Activated T-helper 9 cell treated with anti-CD3 and anti-CD28 coated beads, Interleukin-2, amount 50 U/mL, for 16 hours (primary cell): ENCODE measurements at regions not wholly inside any gene's neighbourhood (a gene's known extent, or its start where the extent isn't known, plus 50 kb on each side); places are given as distances from the start of the nearest gene placed in this dataset.
"Not testable (repeated sequence)": the region's sequence is repeated elsewhere in the genome, so short reads cannot be mapped to it uniquely, and the experiment has no call there.

ENCODE experiments used
- DNase-seq: peaks from one replicate; pipeline ENCODE4 v3.0.0-alpha.2; 2020; ENCODE audit warnings: low read depth

- DNase-seq, result no peak
Observed at GRCh38 chr16:29310852-29311314, 95.6 kb downstream of the NPIPB11 start.

DNA sequence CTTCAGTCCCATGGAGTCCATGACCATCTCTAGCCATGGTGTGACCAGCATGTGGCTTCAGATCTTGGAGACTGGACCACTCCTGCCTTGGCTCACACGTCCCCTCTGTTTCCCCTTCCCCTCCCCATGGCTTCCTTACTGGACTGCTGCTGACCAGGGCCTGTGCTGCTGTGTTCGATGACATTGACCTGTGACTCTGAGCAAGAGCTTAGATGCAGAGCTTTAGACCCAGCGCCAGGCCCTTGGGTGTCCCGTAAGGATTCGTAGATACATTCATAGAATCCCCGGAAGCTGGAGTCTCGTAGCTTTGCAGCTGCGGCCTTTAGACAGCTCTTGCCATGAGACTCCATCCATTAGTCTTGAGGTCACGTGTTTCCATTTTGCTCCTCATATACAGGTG is 96.3 kb downstream of the NPIPB11 start:
- not testable (repeated sequence) for DNase-seq

GRCh38 chr16:29309601-29310000 is 96.9 kb downstream of the NPIPB11 start:
- DNase-seq, result not testable (repeated sequence)

DNA sequence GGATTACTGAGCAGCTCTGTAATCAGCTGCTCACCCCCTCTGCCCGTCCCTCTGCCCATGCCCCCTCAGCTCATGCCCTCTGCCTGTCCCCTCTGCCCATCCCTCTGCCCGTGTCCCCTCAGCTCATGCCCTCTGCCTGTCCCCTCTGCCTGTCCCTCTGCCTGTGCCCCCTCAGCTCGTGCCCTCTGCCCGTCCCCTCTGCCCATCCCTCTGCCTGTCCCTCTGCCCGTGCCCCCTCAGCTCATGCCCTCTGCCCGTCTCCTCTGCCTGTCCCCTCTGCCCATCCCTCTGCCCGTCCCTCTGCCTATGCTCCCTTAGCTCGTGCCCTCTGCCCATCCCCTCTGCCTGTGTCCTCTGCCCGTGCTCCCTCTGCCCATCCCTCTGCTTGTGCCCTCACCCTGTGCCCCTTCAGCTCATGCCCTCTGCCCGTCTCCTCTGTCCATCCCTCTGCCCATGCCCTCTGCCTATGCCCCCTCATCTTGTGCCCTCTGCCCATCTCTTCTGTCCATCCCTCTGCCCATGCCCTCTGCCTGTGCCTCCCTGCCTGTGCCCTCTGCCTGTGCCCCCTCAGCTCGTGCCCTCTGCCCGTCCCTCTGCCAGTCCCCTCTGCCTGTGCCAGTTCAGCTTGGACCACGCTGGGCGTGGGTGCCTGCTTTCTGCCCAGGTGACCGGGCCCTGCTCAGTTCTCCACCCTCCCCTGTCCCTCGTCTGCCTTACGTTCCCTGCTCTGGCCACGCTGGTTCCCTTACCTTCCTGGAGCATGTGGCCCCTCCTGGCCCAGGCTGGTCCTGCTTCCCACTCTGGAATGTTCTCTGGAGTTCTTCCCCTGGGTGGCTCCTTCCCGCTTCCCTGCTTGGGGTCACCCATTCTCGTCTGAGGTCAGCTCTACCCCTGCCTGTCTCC is 97.6 kb downstream of the NPIPB11 start:
- no peak for DNase-seq

DNA sequence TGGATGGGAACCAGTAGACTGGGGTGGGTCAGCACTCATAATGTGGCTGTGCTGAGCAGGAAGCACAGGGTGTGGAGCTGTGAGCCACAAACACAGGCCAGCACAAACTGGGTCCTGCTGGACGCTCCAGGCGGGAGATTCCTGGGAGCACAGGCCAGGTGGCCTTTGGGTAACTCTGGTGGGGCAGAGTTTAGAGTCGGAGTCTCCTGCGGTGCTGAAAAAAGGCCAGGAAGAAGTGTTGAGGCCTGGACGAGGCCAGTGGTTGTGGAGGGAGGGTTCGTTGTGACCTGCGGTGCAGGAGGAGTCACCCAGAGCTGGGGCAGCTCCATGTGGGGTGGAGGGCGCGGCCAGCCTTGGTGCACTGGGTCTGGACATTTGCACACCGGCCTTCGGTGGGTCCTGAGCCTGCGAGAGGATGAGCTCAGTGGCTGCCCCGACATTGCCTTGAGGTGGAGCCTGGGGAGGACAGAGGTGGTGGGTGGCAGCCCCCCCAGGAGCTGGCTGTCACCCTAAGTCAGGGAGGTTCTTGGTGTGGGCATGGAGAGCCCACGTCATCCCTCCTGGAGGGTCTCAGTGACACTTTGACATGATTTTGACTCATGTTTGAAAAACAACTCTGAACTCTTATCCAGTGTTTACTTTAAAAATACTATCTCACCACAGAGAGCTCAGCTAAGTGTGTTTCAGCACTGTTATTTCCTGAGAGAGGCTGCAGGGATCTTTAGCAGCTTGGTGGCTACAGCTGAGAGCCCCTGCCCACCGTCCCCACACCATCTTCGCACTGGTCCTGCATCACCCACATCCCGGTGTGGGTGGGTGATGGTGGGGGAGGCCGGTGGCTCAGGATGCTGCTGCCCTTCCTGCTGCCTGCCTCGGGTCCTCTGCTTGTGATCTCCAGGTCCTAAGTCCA is 98.7 kb downstream of the NPIPB11 start:
- no peak for DNase-seq

DNA sequence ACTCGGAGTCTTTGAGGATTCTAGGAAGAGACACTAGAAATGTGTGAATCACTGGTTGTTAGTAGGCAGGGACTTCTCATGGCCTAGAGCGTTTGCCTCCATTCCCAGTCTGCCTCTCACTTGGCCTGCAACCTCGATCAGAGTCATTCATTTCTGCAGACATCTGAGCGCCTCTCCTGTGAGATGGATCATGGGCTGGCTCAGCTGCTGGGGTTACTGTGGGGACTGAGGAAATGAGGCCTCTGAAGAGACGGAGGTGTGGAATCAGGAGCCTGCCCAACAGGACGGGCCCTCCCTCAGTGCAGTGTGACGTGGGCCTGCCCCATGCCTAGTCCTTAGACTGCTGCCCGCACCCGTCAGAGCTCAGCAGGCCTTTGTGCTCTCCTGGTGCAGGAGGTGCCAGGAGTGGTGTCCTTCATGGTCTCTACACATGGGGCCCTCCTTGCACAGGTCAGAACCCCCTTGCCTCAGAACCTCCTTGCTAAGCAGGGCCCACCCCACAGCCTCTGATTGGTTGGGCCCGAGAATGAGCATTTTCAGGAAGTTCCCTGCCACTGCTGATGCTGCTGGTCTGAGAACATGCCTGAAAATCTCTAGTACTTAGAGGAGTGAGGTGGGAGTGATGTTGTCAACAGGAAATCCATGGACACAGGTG is 99.4 kb downstream of the NPIPB11 start:
- DNase-seq, result no peak

- no peak for DNase-seq
Observed at GRCh38 chr16:29306201-29306600, 100.3 kb downstream of the NPIPB11 start.

DNA sequence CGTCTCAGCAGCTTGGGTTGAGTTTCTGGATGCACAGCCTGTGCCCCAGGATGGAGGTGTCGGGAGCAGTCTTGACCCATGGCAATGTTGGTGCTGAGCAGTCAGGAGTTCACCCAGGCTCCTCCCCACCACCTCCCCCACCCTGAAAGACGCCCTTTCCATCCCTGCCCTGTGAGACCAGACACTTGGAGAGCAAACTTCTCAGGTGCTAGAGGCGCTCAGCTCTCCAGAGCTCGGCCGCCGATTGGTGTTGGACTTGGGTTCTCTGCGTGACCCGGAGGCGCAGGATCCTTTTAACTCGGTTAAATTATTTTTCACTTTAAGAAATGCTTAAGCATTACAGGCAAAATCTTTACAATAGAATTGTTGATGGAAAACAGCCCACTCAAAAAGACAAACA is 101.5 kb downstream of the NPIPB11 start:
- DNase-seq, result not testable (repeated sequence)

- no peak for DNase-seq
Observed at GRCh38 chr16:29304251-29304650, 102.3 kb downstream of the NPIPB11 start.

- DNase-seq, result no peak
Observed at GRCh38 chr16:29303520-29303919, 103.0 kb downstream of the NPIPB11 start.

DNA sequence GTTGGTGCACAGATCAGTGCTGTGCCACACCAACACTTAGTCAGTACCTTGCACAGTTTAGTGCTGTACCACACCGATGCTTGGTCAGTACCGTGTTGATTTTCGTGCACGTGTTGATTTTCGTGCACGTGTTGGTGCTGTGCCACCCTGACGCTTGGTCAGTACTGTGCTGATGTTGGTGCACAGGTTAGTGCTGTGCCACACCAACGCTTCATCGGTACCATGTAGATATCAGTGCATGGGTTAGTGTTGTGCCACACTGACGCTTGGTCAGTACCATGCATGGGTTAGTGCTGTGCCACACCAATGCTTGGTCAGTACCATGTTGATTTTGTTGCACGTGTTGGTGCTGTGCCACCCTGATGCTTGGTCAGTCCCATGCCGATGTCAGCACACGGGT is 103.5 kb downstream of the NPIPB11 start:
- no peak for DNase-seq

DNA sequence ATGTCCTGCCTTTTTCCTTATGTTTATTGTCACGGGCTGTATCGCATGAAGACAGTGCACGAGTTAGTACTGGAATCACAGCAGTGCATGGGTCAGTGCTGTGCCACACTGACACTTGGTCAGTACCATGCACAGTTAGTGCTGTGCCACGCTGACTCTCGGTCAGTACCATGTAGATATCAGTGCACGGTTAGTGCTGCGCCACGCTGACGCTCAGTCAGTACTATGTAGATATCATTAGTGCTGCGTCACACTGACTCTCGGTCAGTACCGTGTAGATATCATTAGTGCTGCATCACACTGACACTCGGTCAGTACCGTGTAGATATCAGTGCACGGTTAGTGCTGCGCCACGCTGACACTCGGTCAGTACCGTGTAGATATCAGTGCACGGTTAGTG is 104.1 kb downstream of the NPIPB11 start:
- DNase-seq, result not testable (repeated sequence)

GRCh38 chr16:29301662-29302285 is 104.7 kb downstream of the NPIPB11 start:
- not testable (repeated sequence) for DNase-seq

DNA sequence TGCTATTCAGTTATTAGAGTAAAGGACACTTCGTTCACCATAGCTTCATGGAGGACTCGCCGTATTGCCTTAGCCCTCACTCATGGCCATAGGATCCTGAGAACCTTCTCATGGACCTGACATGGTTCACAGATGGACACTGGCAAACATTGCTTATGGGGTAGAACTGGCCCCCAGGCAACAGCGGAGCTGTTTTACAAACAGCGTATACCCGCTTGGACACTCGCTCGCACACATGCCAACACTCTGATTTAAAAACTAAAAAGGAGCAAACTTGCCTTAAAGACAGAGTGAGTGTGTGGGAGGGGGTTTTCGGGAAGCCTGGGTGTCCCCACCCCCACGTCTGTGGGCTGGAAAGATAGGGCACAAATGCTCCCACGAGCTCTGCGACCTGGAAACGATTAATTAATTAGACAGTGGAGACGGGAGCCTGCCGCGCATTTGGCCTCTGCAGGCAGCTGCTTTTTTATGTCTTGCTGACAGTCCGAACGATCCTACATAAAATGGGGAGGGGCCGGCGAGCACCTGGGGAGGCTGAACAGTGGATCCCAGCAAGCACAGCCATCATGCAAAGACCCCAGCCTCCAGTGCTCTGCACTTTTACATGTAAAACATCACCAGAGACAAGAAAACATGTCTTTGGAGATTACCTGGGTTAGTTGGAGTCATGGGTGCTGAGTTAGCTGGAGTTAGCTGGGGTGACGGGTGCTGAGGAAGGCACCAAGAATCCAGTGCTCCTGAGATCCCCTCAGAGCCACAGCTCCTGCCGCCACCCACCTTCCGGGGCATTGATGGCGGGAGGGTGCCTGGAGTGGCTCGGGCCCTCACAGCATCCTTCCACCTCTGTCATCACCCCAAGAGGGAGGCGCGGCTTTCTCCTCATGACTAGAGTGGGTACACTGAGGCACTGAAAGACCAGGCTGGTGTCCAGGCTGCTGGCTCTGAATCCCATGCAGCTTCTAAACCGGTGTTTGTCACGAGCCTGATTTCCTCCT is 105.7 kb downstream of the NPIPB11 start:
- not testable (repeated sequence) for DNase-seq

GRCh38 chr16:29300030-29300491 is 106.5 kb downstream of the NPIPB11 start:
- DNase-seq, result not testable (repeated sequence)

- not testable (repeated sequence) for DNase-seq
Observed at GRCh38 chr16:29298997-29299396, 107.5 kb downstream of the NPIPB11 start.

DNA sequence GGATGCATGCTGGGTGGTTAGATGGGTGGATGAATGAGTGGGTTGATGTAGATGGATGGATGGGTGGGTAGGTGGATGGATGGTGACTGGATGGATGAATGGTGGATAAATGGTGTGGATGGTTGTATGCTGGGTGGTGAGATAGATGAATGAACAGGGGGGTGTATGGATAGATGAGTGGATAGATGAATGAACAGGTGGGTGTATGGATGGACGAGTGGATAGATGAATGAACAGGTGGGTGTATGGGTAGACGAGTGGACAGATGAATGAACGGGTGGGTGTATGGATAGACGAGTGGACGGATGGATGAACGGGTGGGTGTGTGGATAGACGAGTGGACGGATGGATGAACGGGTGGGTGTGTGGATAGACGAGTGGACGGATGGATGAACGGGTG is 108.2 kb downstream of the NPIPB11 start:
- not testable (repeated sequence) for DNase-seq

DNA sequence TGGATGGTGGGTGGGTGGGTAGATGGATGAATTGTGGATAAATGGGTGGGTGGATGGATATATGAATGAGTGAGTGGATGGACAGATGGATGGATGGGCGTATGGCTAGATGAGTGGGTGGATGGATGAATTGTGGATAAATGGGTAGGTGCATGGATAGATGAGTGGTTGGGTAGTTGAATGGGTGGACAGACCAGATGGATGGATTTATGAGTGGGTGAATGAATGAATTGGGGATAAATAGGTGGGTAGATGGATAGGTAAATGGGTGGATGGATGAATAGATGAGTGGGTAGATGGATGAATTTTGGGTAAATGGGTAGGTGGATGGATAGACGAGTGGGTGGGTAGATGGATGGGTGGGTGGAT is 108.7 kb downstream of the NPIPB11 start:
- not testable (repeated sequence) for DNase-seq

DNA sequence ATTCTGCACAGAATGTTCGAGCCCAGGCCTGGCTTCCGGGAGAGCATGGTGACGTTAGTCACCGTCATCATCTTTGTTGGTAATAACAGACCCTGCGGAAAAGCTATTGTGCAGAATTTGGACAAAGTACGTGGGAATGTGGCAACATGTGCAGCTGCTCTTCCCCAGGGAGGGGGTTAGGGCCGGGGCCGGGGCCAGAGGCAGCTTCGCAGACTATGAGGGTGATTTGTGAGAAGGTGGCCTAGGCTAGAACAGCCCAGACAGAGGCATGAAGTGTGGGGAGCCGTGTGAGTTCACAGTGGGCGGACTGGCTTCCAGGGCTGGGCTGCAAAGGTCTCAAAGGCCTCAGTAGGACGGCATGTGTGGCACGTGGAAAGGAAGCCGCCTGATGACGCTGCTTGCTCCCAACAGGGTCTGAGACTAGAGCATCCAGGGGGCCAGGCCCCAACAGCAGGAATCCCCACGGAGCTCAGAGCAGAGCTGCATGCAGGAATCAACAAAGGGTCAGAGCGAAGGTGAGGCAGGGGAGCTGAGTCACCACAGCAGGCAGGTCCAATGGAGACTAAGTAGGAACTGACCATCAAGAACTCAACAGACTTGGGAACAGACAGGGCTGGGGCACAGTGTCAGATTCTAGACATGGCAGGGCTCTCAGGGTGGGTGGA is 109.2 kb downstream of the NPIPB11 start:
- DNase-seq, result not testable (repeated sequence)

DNA sequence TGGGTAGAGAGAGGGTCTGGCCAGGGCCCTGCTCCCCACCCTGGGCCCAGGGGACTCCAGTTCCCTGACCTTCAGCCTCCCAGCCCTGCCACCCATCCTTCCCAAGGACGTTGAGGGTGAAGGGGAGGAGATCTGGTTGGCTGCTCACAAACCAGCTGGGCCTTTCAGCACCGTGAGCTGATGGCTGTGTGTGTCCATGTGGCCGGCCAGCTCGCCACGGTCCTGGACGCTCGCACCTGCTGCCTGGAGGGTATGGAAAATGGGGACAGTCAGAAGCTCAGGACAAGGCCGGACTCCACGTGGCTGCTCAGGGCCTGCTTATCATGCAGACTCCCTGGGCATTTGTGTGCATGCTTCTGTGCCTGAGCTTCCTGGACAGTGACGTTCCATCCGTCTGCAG is 110.3 kb downstream of the NPIPB11 start:
- DNase-seq, result not testable (repeated sequence)
